HG02642 (cell line): ENCODE measurements at regions not wholly inside any gene's neighbourhood (a gene's known extent, or its start where the extent isn't known, plus 50 kb on each side); places are given as distances from the start of the nearest gene placed in this dataset.
"Not testable (repeated sequence)": the region's sequence is repeated elsewhere in the genome, so short reads cannot be mapped to it uniquely, and the experiment has no call there.

Experiments
- ATAC-seq: cut with Tn5 transposase; IDR thresholded peaks from one replicate; pipeline ENCODE4 v1.9.1; 2021; ENCODE audit warnings: mild to moderate bottlenecking; ENCODE audit not compliant: unreplicated experiment, poor library complexity

DNA sequence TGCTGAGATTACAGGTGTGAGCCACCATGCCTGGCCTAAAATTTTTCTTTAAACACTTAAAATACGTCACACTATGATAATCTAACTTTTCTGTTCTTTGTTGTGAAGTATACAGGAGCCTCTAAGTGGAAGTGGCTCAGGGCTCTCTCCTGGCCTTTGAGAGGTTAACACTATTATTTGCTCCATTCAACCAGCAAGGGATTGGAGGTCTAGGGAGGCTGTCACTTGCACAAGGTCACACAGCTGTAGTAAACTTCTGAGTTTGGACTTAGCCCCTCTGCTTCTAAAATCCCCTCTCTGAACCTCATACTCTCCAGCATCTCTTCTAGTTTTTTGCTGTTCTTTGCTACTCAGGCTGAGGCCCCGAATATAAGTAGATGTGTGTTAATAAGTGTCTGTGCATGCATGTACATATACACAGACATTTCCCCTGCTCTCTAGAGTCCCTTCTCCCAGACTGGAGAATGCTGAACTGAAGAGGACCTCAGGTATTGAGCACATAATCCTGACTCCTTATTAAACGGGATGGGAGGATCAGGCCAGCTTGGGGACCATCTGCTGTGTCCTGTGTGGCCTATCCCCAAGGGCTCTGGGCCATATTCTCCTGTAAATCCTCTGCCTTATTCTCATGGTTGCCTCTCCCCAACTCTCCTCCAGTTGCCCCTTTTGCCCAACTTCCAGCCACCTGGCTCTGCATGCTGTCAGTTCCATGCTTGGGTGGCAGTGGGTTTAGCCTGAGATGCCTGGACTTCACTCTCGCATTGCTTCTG is 87.0 kb upstream of the SPRY4 start:
- ATAC-seq: no peak

GRCh38 chr5:142411103-142411502 is 86.3 kb upstream of the SPRY4 start:
- no peak for ATAC-seq

DNA sequence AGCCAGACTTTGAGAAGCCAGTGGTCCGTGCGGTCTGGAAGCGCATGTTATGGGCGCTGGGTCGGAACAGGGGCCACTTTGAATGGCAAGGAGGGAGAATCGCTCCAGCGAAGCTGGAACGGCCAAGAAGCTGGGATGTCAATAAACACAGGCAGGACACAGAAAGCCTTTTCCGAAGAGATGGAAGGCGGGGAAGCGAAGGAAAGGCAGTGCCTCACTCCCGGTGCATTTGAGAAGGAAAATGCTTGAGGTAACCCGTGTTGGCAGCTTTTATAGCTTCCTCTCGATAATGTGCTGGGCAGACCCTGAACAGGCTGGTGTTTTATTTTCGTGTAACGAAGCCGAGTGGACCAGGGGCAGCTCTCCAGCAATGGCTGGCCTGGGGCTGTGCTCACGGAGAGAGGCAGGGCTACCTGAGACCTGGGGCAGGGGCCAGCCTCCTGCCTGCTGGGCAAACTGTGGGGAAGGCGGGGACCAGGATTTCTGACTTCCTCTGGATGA is 84.2 kb upstream of the SPRY4 start:
- ATAC-seq: no peak

- no peak for ATAC-seq
Measured at GRCh38 chr5:142408536-142408935, 83.7 kb upstream of the SPRY4 start.

GRCh38 chr5:142405814-142406395 is 81.1 kb upstream of the SPRY4 start:
- ATAC-seq: no peak

- ATAC-seq: no peak
Measured at GRCh38 chr5:142405023-142405422, 80.2 kb upstream of the SPRY4 start.

DNA sequence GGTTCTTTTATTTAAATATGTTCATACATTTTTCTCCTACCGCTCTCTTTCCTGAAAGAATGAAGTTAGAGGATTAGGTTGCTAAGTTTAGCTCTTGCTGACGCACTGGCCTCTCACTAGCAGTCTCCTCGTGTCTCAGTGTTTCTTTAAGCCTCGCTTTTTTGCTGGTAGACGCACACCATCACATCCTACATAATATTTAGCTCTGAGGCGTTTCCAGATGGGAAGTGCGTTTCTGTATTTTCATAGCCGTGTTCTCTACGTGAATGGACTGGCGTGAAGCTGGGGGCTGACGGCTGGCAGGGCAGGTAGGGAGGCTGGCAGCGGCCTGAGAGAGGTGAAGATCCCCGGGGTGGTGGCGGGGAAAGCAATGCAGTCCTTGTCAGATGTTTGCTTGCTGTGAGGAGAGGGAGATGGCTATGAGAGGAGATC is 79.2 kb upstream of the SPRY4 start:
- no peak for ATAC-seq

DNA sequence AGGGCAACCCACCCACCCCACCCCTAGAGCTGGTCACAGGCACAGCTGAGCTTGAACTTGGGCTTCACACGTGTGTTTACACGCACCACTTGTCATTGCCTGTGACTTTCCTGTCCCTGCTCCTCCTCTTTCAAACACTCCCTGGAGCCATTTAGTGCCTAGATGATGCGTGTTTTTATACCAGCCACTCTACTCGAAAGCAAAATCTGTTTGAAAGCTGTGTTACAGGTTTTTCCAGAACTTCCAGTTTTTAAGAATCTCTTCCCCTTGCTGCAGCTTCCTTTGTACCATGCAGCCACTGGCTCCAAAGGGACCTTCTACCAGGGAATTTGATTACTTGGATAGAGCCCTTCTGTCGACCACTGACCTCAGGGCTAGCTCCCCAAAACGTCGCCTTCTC is 78.8 kb upstream of the SPRY4 start:
- no peak for ATAC-seq

GRCh38 chr5:142402752-142403318 is 78.0 kb upstream of the SPRY4 start:
- ATAC-seq: no peak

- no peak for ATAC-seq
Measured at GRCh38 chr5:142400415-142400814, 75.6 kb upstream of the SPRY4 start.

DNA sequence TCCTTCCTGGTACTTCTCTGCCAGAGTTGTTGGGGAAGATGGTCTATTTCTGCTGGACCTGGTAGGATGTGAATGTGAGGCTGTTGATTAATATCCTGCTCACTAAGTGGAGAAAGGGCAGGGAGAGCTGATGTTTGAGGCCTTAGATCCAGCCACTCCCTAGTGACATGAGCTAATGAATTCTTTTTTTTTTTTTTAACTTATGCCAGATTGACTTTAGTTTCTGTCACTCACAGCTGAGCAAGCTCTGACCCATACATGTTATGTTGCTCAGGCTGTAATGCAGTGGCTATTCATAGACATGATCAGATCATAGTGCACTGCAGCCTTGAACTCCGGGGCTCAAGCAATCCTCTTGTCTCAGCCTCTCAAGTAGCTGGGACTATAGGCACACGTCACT is 75.1 kb upstream of the SPRY4 start:
- no peak for ATAC-seq

- ATAC-seq: no peak
Measured at GRCh38 chr5:142398730-142399055, 73.9 kb upstream of the SPRY4 start.

DNA sequence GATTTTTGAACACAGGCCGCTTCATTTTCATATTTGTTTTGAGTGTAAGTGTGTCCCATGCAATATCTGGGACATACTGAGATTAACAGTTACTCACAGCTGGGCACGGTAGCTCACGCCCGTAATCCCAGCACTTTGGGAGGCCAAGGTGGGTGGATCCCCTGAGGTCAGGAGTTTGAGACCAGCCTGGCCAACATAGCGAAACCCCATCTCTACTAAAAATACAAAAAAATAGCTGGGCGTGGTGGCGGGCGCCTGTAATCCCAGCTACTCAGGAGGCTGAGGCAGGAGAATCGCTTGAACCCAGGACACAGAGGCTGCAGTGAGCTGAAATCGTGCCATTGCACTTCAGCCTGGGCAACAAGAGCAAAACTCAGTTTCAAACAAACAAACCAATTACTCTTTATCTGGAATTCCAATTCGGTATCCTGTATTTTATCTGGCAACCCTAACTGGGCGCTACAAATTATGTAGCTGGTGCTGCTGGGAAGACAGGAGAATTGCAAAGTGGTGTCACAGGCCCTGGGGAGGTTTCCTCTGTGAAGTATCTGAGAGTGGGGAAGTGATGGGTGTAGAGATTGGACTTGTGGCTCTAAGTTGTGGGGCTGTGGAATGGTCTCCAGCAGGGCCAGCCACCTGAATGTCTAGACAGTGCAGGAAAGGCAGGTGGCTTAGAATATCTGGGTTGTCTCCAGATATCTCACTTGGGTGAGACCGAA is 73.3 kb upstream of the SPRY4 start:
- ATAC-seq: not testable (repeated sequence)

GRCh38 chr5:142397178-142397577 is 72.4 kb upstream of the SPRY4 start:
- ATAC-seq: no peak

DNA sequence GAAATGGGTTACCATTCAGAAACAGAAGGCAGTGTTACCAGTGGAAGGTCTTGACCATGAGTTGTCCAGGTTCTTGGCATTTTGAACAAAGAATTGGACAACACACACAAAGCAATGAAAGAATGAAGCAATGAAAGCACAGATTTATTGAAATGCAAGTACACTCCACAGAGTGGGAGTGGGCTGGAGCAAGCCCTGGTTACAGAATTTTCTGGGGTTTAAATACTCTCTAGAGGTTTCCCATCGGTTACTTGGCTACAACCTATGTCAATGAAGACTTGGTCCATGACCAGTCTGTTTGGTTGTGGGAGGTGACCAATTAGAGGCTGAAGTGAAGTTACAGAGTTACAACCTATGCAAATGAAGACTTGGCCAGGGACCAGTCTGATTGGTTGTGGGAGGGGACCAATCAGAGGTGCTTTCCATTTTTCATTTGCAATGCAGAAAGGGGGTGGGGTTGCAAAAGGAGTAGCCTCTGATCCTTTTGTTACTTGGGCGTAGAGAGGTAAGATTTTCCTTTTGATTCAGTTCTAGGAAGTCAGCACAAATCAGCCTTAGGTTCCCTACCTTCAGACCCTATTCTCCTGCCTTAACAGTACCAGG is 71.7 kb upstream of the SPRY4 start:
- no peak for ATAC-seq

GRCh38 chr5:142395334-142395733 is 70.5 kb upstream of the SPRY4 start:
- no peak for ATAC-seq

GRCh38 chr5:142391058-142391845 is 66.4 kb upstream of the SPRY4 start:
- ATAC-seq: no peak

- ATAC-seq: no peak
Measured at GRCh38 chr5:142390334-142390733, 65.5 kb upstream of the SPRY4 start.

- no peak for ATAC-seq
Measured at GRCh38 chr5:142388696-142389095, 63.9 kb upstream of the SPRY4 start.
